SK-N-SH treated with all-trans-retinoic acid at 6 μM for 48 hours (cell line): ENCODE measurements at regions not wholly inside any gene's neighbourhood (a gene's known extent, or its start where the extent isn't known, plus 50 kb on each side); places are given as distances from the start of the nearest gene placed in this dataset.

Experiments used
- ATAC-seq: fragments of 200-7000 bp; cut with Tn5 transposase; 3 replicates; pipeline ENCODE4 v1.9.1; 2020; ENCODE audit warnings: mild to moderate bottlenecking, moderate library complexity
- ARNTL ChIP-seq: fragments of 450-650 bp; formaldehyde crosslinking; IDR thresholded peaks from 2 replicates; pipeline ENCODE4 v1.5.0; 2020; ENCODE audit warnings: low read depth, mild to moderate bottlenecking, moderate library complexity, borderline replicate concordance
- CSDC2 ChIP-seq: fragments of 250-450 bp; sonication (Bioruptor Pico); IDR thresholded peaks from 2 replicates; pipeline ENCODE4 v1.5.0; 2020; ENCODE audit warnings: mild to moderate bottlenecking, moderate library complexity
- ESRRG ChIP-seq: fragments of 250-450 bp; sonication (Bioruptor Pico); IDR thresholded peaks from 2 replicates; pipeline ENCODE4 v1.6.1; 2021; ENCODE audit warnings: mild to moderate bottlenecking
- GLIS3 ChIP-seq: fragments of 250-450 bp; sonication (Bioruptor Pico); IDR thresholded peaks from 2 replicates; pipeline ENCODE4 v1.5.0; 2020; ENCODE audit warnings: mild to moderate bottlenecking, moderate library complexity
- ISL1 ChIP-seq: fragments of 250-450 bp; sonication (Bioruptor Pico); IDR thresholded peaks from 2 replicates; pipeline ENCODE4 v2.1.2; 2022; ENCODE audit warnings: mild to moderate bottlenecking, moderate library complexity
- OSR1 ChIP-seq: fragments of 250-450 bp; sonication (Bioruptor Pico); IDR thresholded peaks from 2 replicates; pipeline ENCODE4 v1.8.0; 2022; ENCODE audit warnings: moderate library complexity, mild to moderate bottlenecking, inconsistent platforms
- RARB ChIP-seq: fragments of 250-450 bp; sonication (Bioruptor Pico); IDR thresholded peaks from 2 replicates; pipeline ENCODE4 v1.8.0; 2021; ENCODE audit warnings: mild to moderate bottlenecking, moderate library complexity
- SNAI2 ChIP-seq: fragments of 250-450 bp; sonication (Bioruptor Pico); IDR thresholded peaks from 2 replicates; pipeline ENCODE4 v1.5.0; 2020; ENCODE audit warnings: mild to moderate bottlenecking, moderate library complexity
- TOX ChIP-seq: fragments of 250-450 bp; sonication (Bioruptor Pico); IDR thresholded peaks from 2 replicates; pipeline ENCODE4 v1.8.0; 2021; ENCODE audit warnings: mild to moderate bottlenecking, moderate library complexity, borderline replicate concordance
- ZC3H10 ChIP-seq: fragments of 250-450 bp; sonication (Bioruptor Pico); IDR thresholded peaks from 2 replicates; pipeline ENCODE4 v1.5.1; 2021; ENCODE audit warnings: mild to moderate bottlenecking, moderate library complexity
- ZFP30 ChIP-seq: fragments of 450-650 bp; formaldehyde crosslinking; IDR thresholded peaks from 2 replicates; pipeline ENCODE4 v1.5.0; 2022; ENCODE audit warnings: mild to moderate bottlenecking, moderate library complexity
- ZNF565 ChIP-seq: fragments of 450-650 bp; formaldehyde crosslinking; conservative IDR thresholded peaks from 2 replicates; pipeline ENCODE4 v1.5.0; 2020; ENCODE audit warnings: low read depth, mild to moderate bottlenecking, moderate library complexity
- ZNF70 ChIP-seq: fragments of 450-650 bp; formaldehyde crosslinking; IDR thresholded peaks from 2 replicates; pipeline ENCODE4 v1.5.0; 2020; ENCODE audit warnings: mild to moderate bottlenecking, moderate library complexity
- ZNF8 ChIP-seq: fragments of 450-650 bp; formaldehyde crosslinking; IDR thresholded peaks from 2 replicates; pipeline ENCODE4 v1.5.0; 2020; ENCODE audit warnings: mild to moderate bottlenecking, moderate library complexity
- TF ChIP-seq, protein P1 (sequence below): fragments of 250-450 bp; sonication (Bioruptor Pico); IDR thresholded peaks from 2 replicates; pipeline ENCODE4 v1.8.0; 2021; ENCODE audit warnings: low read depth, mild to moderate bottlenecking, moderate library complexity, borderline replicate concordance
- TF ChIP-seq, protein P2 (sequence below): fragments of 250-450 bp; sonication (Bioruptor Pico); IDR thresholded peaks from 2 replicates; pipeline ENCODE4 v1.5.1; 2020; ENCODE audit warnings: low read depth, mild to moderate bottlenecking, moderate library complexity
- TF ChIP-seq, protein P3 (sequence below): fragments of 250-450 bp; sonication (Bioruptor Pico); IDR thresholded peaks from 2 replicates; pipeline ENCODE4 v1.5.0; 2020; ENCODE audit warnings: mild to moderate bottlenecking, moderate library complexity
- TF ChIP-seq, protein P4 (sequence below): fragments of 250-450 bp; sonication (Bioruptor Pico); IDR thresholded peaks from 2 replicates; pipeline ENCODE4 v1.8.0; 2020; ENCODE audit warnings: mild to moderate bottlenecking, moderate library complexity, borderline replicate concordance
- TF ChIP-seq, protein P5 (sequence below): fragments of 250-450 bp; sonication (Bioruptor Pico); IDR thresholded peaks from 2 replicates; pipeline ENCODE4 v1.5.1; 2021; ENCODE audit warnings: mild to moderate bottlenecking, moderate library complexity

DNA sequence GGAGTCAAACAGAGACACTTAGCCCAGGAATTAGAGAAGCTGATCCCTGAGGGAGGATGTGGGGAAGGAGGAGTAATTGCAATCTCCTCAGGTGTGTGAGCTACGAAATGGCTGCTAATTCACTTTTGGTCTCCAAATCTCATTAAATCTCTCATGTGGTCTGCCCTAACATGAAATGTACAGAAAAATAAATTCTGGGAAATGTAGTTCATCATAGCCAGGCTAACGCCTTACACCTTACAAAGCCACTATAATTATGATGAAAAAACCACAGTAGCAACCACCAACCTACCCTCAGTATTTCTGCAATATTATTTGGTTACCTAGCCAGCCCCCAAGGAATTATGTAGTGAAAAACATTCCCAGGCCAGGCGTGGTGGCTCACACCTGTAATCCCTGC, 354.0 kb downstream of the TMEM167A start (continued):
- no peak for TF ChIP-seq ZNF8 (CRISPR knock-in tag)
- TF ChIP-seq ZNF70 (CRISPR knock-in tag), result no peak
- TF ChIP-seq OSR1 (CRISPR knock-in tag), result no peak
- TF ChIP-seq ARNTL (CRISPR knock-in tag), result no peak
- TF ChIP-seq SNAI2, result no peak

DNA sequence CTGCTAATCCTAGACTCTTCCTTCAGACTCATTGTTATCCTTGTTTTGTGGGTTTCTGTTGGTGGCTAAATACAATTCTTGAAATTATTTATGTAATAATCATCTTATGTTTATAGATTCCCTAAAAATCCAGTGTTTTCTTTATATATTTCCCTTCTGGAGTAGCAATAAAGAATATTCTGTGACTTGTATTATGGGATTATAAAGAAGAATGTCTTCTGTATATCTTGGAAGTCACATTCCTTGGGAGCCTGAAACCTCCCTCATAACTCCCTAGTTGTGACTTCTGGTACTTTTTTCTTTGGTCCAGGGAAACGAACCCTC, 356.1 kb downstream of the TMEM167A start:
- TF ChIP-seq GLIS3, result no peak
- no peak for TF ChIP-seq RARB (CRISPR knock-in tag)
- no peak for TF ChIP-seq TOX
- TF ChIP-seq, protein P1, sequence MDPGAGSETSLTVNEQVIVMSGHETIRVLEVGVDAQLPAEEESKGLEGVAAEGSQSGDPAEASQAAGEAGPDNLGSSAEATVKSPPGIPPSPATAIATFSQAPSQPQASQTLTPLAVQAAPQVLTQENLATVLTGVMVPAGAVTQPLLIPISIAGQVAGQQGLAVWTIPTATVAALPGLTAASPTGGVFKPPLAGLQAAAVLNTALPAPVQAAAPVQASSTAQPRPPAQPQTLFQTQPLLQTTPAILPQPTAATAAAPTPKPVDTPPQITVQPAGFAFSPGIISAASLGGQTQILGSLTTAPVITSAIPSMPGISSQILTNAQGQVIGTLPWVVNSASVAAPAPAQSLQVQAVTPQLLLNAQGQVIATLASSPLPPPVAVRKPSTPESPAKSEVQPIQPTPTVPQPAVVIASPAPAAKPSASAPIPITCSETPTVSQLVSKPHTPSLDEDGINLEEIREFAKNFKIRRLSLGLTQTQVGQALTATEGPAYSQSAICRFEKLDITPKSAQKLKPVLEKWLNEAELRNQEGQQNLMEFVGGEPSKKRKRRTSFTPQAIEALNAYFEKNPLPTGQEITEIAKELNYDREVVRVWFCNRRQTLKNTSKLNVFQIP, result no peak
- TF ChIP-seq, protein P2, sequence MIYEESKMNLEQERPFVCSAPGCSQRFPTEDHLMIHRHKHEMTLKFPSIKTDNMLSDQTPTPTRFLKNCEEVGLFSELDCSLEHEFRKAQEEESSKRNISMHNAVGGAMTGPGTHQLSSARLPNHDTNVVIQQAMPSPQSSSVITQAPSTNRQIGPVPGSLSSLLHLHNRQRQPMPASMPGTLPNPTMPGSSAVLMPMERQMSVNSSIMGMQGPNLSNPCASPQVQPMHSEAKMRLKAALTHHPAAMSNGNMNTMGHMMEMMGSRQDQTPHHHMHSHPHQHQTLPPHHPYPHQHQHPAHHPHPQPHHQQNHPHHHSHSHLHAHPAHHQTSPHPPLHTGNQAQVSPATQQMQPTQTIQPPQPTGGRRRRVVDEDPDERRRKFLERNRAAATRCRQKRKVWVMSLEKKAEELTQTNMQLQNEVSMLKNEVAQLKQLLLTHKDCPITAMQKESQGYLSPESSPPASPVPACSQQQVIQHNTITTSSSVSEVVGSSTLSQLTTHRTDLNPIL (CRISPR knock-in tag), result no peak
- no peak for TF ChIP-seq ARNTL (CRISPR knock-in tag)
- no peak for TF ChIP-seq ISL1 (CRISPR knock-in tag)
- ATAC-seq, result no peak

DNA sequence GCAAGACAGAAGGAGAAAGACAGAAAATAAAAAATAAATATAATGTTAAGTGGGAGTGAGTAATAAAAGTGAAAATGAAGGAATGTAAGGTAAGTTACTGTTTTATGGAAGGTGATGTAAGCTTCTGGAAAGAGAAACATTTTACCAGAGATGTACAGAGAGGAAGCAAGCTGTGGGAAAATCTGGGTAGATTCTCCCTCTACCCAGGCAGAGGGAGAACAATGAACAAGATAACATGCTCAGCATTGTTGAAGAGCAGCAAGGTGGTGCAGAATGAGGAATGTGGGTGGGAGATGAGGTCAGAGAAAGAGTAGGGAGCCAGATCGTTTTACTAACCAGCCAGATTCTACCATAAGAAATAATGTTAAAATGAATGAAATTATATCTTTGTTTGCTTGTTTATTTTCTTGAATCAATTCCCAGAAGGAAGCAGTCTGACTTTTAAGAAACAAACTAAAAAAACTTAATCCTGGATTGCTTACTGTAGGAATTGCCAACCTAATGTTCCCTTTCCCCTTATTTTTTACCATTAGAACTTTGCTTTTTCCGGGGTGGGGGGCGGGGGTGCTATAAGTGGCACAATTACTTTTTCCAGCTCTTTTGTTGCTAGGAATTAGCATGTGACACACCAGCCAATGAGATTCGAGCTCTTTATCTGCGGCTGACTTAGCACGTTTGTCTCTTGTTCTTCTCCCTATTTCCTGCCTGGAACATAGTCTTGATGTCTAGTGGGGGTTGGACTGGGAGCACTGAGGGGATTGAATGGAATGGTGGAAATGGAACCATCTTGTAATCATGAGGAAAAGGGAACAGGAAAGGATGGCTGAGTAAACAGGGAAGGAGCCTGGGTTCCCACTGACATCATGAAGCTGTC, 356.7 kb downstream of the TMEM167A start:
- no peak for TF ChIP-seq CSDC2 (CRISPR knock-in tag)
- TF ChIP-seq ARNTL (CRISPR knock-in tag), result no peak
- TF ChIP-seq ZFP30 (CRISPR knock-in tag), result no peak
- TF ChIP-seq ZNF565 (CRISPR knock-in tag), result no peak
- TF ChIP-seq, protein P3, sequence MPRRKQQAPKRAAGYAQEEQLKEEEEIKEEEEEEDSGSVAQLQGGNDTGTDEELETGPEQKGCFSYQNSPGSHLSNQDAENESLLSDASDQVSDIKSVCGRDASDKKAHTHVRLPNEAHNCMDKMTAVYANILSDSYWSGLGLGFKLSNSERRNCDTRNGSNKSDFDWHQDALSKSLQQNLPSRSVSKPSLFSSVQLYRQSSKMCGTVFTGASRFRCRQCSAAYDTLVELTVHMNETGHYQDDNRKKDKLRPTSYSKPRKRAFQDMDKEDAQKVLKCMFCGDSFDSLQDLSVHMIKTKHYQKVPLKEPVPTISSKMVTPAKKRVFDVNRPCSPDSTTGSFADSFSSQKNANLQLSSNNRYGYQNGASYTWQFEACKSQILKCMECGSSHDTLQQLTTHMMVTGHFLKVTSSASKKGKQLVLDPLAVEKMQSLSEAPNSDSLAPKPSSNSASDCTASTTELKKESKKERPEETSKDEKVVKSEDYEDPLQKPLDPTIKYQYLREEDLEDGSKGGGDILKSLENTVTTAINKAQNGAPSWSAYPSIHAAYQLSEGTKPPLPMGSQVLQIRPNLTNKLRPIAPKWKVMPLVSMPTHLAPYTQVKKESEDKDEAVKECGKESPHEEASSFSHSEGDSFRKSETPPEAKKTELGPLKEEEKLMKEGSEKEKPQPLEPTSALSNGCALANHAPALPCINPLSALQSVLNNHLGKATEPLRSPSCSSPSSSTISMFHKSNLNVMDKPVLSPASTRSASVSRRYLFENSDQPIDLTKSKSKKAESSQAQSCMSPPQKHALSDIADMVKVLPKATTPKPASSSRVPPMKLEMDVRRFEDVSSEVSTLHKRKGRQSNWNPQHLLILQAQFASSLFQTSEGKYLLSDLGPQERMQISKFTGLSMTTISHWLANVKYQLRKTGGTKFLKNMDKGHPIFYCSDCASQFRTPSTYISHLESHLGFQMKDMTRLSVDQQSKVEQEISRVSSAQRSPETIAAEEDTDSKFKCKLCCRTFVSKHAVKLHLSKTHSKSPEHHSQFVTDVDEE (CRISPR knock-in tag), result no peak
- no peak for TF ChIP-seq ZC3H10 (CRISPR knock-in tag)
- TF ChIP-seq, protein P2 (CRISPR knock-in tag), result no peak
- TF ChIP-seq ESRRG (CRISPR knock-in tag), result no peak
- TF ChIP-seq, protein P4, sequence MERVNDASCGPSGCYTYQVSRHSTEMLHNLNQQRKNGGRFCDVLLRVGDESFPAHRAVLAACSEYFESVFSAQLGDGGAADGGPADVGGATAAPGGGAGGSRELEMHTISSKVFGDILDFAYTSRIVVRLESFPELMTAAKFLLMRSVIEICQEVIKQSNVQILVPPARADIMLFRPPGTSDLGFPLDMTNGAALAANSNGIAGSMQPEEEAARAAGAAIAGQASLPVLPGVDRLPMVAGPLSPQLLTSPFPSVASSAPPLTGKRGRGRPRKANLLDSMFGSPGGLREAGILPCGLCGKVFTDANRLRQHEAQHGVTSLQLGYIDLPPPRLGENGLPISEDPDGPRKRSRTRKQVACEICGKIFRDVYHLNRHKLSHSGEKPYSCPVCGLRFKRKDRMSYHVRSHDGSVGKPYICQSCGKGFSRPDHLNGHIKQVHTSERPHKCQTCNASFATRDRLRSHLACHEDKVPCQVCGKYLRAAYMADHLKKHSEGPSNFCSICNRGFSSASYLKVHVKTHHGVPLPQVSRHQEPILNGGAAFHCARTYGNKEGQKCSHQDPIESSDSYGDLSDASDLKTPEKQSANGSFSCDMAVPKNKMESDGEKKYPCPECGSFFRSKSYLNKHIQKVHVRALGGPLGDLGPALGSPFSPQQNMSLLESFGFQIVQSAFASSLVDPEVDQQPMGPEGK (CRISPR knock-in tag), result no peak
- no peak for ATAC-seq

DNA sequence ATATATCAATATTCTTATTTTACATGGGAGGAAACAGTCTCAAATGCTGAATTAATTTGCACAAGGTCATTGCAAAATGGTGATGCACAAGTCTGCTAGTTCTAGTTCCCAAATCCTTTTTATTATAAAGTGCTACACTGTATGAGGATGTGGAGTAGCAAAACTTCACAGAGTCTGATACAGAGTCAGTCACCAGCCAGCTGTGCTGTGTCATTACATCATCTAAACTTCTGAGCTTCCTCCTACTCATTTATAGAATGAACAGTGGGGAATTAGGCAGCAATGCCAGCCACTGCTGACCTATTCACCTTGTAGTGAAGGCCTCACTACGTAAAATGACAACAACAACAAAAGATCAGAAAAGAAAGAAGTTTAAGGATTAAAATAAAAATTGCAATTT, 357.8 kb downstream of the TMEM167A start:
- ATAC-seq, result no peak
- TF ChIP-seq, protein P5, sequence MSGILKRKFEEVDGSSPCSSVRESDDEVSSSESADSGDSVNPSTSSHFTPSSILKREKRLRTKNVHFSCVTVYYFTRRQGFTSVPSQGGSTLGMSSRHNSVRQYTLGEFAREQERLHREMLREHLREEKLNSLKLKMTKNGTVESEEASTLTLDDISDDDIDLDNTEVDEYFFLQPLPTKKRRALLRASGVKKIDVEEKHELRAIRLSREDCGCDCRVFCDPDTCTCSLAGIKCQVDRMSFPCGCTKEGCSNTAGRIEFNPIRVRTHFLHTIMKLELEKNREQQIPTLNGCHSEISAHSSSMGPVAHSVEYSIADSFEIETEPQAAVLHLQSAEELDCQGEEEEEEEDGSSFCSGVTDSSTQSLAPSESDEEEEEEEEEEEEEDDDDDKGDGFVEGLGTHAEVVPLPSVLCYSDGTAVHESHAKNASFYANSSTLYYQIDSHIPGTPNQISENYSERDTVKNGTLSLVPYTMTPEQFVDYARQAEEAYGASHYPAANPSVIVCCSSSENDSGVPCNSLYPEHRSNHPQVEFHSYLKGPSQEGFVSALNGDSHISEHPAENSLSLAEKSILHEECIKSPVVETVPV (CRISPR knock-in tag), result no peak
- TF ChIP-seq GLIS3 (no peak), ZNF8 (CRISPR knock-in tag) (no peak)
- TF ChIP-seq, protein P3 (CRISPR knock-in tag), result no peak
